ENCODE measurements at regions not wholly inside any gene's neighbourhood (a gene's known extent, or its start where the extent isn't known, plus 50 kb on each side); places are given as distances from the start of the nearest gene placed in this dataset.

DNA sequence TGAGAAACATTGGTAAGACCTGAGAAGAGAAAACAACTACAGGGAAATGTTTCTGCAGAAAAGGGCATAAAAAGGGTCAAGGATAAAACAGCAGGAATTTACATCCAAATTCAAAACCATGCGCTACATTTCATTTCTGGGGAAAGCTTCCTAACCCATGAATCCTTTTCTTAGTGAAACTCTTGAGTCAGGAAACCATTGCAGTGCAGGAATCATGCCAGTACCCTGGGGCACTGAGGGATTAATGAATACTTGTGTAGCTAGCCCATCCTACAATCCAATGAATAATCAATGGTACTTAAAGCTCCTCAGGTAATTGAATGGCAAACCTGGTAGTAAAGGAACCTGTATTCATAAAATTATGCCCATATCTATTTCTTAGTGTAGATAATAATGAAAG lies 580.5 kb downstream of the TLE1 start:
- Mint-ChIP-seq H3K36me3 (ENCODE audit: low read depth) (no peaks in the 10 kb centered on the region), H3K27me3 (peaks cover 12% of the 10 kb centered on the region), H3K9me3 (no peaks in the 10 kb centered on the region), H3K27ac (no peak overlapping the region), H3K4me3 (no peak overlapping the region), H3K4me1 (peaks cover 15% of the 10 kb centered on the region)
- no peak for DNase-seq
- no peak for TF ChIP-seq CTCF (IDR thresholded peaks at IDR 0.05)
- intact Hi-C loops (cut with micrococcal nuclease) = no loop called here
- ChIA-PET POLR2A (no interaction called here), CTCF (no interaction called here)
- no peak for ATAC-seq (ENCODE audit: low read depth)

DNA sequence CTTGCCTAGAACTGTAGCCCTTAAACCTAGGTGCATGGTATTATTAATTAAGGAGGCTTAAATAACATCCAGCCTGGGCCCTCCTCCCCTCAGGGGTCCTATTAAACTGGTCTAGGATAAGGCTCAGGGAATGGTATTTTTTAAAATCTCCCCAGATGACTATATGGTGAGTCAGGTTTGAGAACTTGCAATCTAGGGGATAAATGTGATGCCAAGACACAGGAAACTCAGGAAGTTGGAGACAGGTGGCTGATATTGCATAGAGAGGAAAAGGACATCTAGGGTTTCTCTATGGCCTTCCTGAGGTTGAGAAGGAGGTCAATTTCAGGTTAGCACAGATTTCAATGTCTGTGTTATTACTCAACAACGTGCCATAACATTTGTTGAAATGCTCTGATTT lies 581.0 kb downstream of the TLE1 start:
- intact Hi-C loops (cut with micrococcal nuclease) = no loop called here
- H3K27ac Mint-ChIP-seq = no peak overlapping the region
- H3K27me3 Mint-ChIP-seq = peaks cover 12% of the 10 kb centered on the region
- no peak overlapping the region for H3K4me3 Mint-ChIP-seq
- no peak for DNase-seq
- POLR2A ChIA-PET = no interaction called here
- ATAC-seq (ENCODE audit: low read depth) = no peak
- no peaks in the 10 kb centered on the region for H3K36me3 Mint-ChIP-seq (ENCODE audit: low read depth)
- TF ChIP-seq CTCF (IDR thresholded peaks at IDR 0.05) = no peak
- H3K4me1 Mint-ChIP-seq = peaks cover 11% of the 10 kb centered on the region
- CTCF ChIA-PET = no interaction called here
- no peaks in the 10 kb centered on the region for H3K9me3 Mint-ChIP-seq

DNA sequence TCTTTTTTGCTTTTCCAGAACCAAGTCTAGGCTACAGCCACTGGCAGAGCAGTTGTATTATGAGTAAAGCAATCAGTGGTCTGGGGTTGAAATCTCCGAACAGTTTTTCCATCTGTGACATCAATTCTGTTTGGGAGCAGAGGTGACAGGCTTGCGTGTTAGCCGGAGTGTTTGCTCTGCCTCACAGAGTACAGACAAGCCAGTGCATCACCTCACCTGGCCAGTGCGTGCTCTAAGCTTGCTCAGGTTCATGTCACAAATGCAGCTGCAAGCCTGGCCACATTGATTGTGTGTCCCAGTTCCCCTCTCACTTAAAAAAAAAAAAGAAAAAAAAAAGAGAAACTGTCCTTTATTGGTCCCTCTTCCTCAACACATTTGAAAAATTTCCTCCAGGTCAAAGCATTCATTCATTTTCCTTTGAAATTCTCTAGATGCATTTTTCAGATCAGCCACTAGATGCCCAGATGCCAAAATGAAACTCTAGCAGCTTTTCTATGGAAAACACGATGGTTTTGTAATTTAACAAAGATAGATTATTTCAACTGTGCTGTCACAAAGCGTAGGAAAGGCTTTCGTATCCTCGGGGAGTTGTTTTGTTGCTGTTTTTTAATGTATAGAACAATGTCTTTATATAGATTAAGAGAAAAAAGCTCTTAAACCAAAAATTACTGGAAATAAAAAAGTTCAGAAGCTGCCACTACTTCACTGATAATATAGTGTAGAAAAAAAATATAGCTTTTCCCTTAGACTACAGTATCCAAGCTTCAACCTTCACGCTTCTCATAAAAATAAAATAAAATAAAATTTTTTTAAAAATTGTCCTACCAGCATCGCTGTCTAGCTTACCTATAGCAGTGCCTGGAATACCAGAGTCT lies 585.5 kb downstream of the TLE1 start:
- Mint-ChIP-seq H3K27me3 (peaks cover 12% of the 10 kb centered on the region), H3K27ac (no peak overlapping the region), H3K4me1 (no peaks in the 10 kb centered on the region), H3K9me3 (no peaks in the 10 kb centered on the region), H3K36me3 (ENCODE audit: low read depth) (no peaks in the 10 kb centered on the region), H3K4me3 (no peak overlapping the region)
- ChIA-PET POLR2A (no interaction called here), CTCF (interaction anchor here (0.6 kb wide), 1 partner anchor 363 kb away, joined by 4 read pairs; no protein-coding TSS in a partner anchor)
- intact Hi-C loops (cut with micrococcal nuclease) = no loop called here
- no peak for TF ChIP-seq CTCF (IDR thresholded peaks at IDR 0.05)
- ATAC-seq (ENCODE audit: low read depth) (no peak), DNase-seq (no peak)

- H3K36me3 Mint-ChIP-seq (ENCODE audit: low read depth) = no peaks in the 10 kb centered on the region
- H3K27ac Mint-ChIP-seq = no peak overlapping the region
- POLR2A ChIA-PET = no interaction called here
- CTCF ChIA-PET = no interaction called here
- DNase-seq = no peak
- no peak overlapping the region for H3K4me3 Mint-ChIP-seq
- ATAC-seq (ENCODE audit: low read depth) = no peak
- no peak for TF ChIP-seq CTCF (IDR thresholded peaks at IDR 0.05)
- H3K4me1 Mint-ChIP-seq = no peaks in the 10 kb centered on the region
- no peaks in the 10 kb centered on the region for H3K9me3 Mint-ChIP-seq
- H3K27me3 Mint-ChIP-seq = no peaks in the 10 kb centered on the region
- intact Hi-C loops (cut with micrococcal nuclease) = no loop called here
Observed at GRCh38 chr9:81097131-81097847, 592.1 kb downstream of the TLE1 start.

DNA sequence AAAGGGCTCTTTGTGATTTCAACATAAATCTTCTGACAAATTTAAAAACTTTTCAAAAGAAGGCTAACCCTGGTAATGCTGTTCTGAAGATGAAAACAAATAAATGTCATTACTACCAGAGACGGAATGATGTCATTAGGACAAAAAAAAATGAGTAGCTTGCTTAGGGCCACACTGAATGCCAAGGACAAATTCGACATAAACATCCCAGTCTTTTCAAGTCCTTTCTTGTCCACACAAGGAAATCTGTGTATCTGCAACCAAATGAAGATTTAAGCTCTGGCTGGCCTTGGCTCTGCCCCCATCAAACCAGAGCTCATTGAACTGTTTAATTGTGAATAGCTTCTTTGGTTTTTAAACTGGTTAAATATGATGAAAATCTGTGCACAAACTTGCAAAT lies 592.7 kb downstream of the TLE1 start:
- TF ChIP-seq CTCF (IDR thresholded peaks at IDR 0.05) = no peak
- no peak for ATAC-seq (ENCODE audit: low read depth)
- intact Hi-C loops (cut with micrococcal nuclease) = no loop called here

More for the DNA sequence above, 592.7 kb downstream of the TLE1 start:
- H3K27ac Mint-ChIP-seq = no peak overlapping the region
- DNase-seq = no peak
- no peak overlapping the region for H3K4me3 Mint-ChIP-seq
- H3K4me1 Mint-ChIP-seq = no peaks in the 10 kb centered on the region
- no peaks in the 10 kb centered on the region for H3K27me3 Mint-ChIP-seq
- CTCF ChIA-PET = no interaction called here
- POLR2A ChIA-PET = no interaction called here
- no peaks in the 10 kb centered on the region for H3K9me3 Mint-ChIP-seq
- H3K36me3 Mint-ChIP-seq (ENCODE audit: low read depth) = no peaks in the 10 kb centered on the region

Measured in activated B cell treated with CpG ODN at 0.5 μM for 24 hours (primary cell).